Erythroblast (primary cell): ENCODE measurements at regions not wholly inside any gene's neighbourhood (a gene's known extent, or its start where the extent isn't known, plus 50 kb on each side); places are given as distances from the start of the nearest gene placed in this dataset.

Experiments
- GATA1 ChIP-seq: IDR thresholded peaks from 2 replicates; pipeline ENCODE4 v1.6.1; 2011; ENCODE audit warnings: low read depth, mild to moderate bottlenecking, control low read depth, low read length, moderate library complexity
- POLR2A ChIP-seq: IDR thresholded peaks from 2 replicates; pipeline ENCODE4 v1.6.1; 2011; ENCODE audit warnings: mild to moderate bottlenecking, low read length

- TF ChIP-seq POLR2A, result no peak
- no peak for TF ChIP-seq GATA1
These were observed 238.6 kb downstream of the C1D start for GRCh38 chr2:67824186-67824585.
